GM18867 (cell line): ENCODE measurements at regions not wholly inside any gene's neighbourhood (a gene's known extent, or its start where the extent isn't known, plus 50 kb on each side); places are given as distances from the start of the nearest gene placed in this dataset.

Experiments used
- ATAC-seq: cut with Tn5 transposase; IDR thresholded peaks from one replicate; pipeline ENCODE4 v1.9.1; 2021; ENCODE audit warnings: mild to moderate bottlenecking, moderate library complexity; ENCODE audit not compliant: unreplicated experiment

DNA sequence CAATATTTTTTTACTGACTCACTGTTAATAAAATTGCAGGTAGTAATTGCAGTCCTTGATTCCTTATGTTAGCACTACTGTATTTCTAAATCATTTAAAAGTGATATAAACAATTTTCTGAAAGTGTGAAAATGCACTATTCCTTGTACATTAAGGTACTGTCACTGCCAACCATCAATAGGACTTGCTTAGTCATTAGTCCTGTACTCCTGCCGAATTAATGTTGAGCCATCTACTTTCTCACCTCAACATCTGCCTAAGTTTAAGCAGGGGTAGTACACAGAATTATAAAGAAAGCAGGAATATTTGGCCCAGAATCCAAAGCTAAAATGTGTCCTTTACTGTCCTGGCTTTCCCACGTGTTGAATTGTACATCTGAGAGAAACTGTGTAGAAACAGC, 87.0 kb upstream of the TRPC3 start:
- no peak for ATAC-seq

DNA sequence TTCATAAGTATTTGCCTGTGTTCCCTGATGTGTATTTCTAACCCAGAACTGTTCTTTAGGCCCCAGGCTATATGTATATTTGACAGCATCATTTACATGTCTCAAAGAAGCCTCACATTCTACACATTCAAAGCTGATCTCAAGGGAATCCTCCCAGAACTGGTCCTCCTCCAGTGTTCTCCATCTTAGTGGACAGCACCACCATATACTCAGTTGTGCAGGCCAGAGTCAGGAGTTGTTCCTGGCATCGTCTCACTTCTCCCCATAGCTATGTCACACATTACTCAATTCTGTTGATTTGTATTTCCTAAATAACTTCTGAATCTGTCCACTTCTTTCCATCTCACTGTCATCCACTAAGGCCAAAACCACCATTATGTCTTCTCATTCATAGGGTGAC, 82.8 kb upstream of the TRPC3 start:
- ATAC-seq = no peak

DNA sequence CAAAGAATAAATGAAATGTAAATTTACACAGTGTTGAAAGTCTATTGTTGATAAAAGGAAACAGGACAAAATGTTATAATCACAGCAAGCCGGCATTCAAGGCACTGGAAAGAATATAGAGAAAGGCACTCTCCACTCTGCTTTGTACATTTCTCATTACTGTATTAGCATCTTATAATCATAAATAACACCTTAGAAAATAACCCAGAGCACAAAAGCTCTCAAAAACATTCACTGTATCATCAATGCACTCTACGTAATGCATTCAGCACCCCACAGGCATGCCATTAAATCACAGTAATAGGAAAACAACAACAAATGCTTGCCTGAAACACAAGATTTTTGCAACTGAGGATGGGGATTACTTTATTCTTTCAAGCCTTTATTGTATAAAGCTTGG, 75.3 kb upstream of the TRPC3 start:
- no peak for ATAC-seq

DNA sequence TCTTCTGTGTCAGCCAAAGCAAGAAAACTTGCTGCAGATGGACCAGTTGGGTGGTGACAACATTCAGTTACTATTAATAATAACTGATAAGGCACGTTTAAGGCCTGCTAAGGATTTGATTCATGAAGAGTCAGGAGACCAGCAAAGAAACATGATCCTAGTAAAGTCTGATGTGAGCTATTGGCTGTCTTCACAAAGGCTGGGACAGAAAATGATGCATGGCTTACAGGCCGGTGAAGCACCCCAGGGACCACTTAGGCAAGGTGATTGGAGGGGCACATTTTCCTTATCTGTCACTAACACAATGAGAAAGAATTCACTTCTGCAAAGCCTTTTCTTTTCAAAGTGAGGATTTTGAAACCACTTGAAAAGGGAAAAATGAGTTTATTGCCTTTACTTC, 65.4 kb upstream of the TRPC3 start:
- ATAC-seq = no peak

DNA sequence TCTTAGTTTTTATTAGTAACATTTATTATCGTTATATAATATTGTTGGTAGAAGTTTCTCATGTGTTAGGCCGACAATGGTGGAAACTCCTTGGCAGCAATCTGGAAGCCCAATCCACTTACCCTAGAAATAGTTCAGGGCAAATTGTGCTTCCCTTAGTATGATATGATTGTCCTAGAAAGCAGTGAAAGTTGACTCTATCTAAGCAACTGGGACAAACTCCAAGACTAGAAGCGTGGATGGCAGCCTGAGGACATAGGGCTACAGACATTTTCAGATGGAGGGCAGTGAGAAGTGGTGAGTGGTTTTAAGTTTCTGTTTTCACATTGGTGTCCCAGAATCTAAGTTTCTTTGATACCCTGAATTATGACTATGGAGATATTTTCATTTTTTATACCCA, 63.3 kb upstream of the TRPC3 start:
- no peak for ATAC-seq

DNA sequence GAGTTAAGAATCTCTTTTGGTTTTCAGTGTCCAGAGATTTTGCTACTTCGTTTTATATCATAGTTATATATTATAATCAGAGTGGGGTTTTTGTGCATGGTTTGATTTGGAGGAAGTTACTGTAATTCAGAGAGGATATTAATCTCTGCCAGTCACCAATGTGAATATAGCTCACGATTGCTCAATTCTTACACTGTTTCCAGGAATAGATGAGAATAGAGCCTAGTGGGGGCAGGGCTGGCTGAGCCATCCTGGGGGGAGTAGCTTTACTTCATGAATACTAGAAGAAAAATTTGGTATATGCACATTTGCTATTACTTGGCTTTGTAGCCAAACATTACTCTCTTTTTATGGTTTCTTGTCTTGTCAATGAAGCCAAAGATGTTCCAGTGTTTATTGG, 60.9 kb upstream of the TRPC3 start:
- ATAC-seq = no peak

DNA sequence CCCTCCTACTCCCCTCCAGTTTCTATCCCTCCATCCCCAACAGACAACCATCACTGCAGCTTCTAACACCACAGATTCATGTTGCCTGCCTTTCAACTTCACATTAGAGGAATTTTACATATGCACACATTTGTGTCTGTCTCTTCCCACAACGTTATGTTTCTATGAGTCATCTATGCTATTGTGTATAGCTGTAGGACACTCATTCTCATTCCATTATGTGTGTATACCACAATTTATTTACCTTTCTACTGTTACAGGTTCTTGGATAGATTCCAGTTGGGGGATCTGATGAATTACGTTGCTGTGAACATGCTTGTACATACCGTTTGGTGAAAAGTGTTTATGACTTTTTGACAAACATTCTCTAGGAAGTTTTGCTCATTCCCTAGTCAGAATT, 58.8 kb upstream of the TRPC3 start:
- ATAC-seq = no peak

DNA sequence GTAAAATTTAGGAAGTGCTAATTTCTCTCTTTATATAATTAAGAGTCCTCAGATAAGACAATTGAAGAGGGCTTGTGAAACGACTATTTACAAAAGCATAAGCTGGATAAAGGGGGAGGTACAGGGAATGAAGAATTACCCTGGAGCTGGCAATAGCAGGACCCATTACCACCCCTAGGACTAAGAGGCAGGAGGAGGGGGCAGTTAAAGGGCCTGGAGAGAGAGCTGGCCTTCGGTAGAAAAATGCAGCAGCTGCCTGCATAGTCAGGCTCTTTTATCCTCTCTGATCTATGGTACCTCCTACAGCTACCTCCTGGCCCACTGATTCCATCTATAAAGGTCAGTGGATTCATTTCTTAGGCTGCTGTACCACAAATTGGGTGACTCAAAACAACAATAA, 57.7 kb upstream of the TRPC3 start:
- ATAC-seq = no peak

DNA sequence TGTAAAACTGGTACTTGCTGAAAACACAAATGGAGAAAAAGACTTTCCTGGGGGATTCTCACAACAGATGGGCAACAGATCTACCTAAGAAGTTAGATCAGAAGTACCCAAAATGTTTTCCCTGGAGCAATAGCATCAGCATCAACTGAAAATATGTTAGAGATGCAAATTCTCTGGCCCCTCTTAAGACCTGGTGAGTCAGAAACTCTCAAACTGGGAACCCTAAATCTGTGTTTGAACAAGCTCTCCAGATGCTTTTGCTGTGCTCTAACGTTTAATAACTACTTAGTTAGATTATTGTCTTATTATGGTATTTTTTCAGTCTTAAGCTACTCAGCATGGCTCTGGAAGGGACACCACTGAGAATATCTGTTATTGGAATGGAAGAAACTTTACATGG, 55.2 kb upstream of the TRPC3 start:
- no peak for ATAC-seq

DNA sequence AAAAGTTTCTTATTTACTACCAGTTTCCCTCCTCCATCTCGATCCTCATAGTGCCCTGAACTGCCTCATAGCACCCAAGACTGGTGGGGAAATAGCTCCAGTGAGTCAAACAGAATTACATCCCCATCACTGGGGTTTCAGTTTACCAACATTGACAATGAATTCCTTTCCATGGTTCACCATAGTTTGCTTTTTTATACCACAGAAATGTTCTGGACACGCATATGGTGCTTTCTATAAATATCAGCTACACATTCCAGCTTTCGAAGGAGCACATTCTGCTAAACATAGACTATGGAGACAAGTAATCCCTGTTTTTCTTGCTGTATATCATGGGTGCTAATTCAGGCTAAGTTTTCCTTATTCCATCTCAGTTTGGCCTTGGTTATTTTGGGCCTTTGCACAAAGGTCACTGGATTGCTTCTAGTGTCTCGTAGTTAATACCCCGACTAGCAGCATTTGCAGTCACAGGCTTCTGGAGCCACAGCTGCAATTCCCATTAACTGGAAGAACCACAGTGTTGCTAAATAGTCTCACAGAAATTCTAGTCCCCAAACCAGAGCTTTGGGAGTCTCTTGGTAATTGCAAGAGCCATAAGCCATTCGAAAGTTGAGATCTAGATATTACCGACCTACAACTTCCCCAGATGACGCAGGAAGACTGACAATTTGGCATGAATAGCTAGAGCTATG, 53.4 kb upstream of the TRPC3 start:
- ATAC-seq = no peak

DNA sequence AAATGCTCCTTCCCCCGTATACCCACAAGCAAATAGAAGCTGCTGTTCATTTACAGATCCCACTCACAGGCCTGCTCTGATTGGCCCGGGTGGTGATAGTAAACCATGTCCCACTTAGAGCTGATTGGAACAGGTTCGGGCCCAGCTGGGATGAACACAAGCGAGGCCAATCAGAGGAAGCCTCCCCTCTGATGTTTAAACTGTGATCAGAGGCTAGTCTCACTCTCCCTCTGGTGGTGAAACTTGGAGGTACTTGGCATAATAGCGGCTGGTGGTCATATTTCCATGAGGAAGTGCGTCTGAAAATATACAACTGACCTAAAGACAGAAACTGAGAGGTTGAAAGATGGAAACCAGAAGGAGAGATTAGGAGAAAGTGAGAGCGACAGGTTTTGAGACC, 51.5 kb upstream of the TRPC3 start:
- ATAC-seq = peak; percentile 93
